Ovary (tissue), 3 donors: ENCODE measurements at regions not wholly inside any gene's neighbourhood (a gene's known extent, or its start where the extent isn't known, plus 50 kb on each side); places are given as distances from the start of the nearest gene placed in this dataset.

Source experiments
- EP300 ChIP-seq: sonication (generic); formaldehyde crosslinking; IDR thresholded peaks from one replicate; pipeline ENCODE4 v1.6.1; 2017; ENCODE audit warnings: antibody characterized with exemption
- POLR2A ChIP-seq: fragments of 450-650 bp; IDR thresholded peaks from one replicate; pipeline ENCODE4 v1.6.1; 2017; ENCODE audit warnings: antibody characterized with exemption, mild to moderate bottlenecking, moderate library complexity
- TF ChIP-seq, protein P1 (sequence below), 3 donors: fragments of 450-650 bp in 2 of 3; fragments of 200-600 bp in 1 of 3; IDR thresholded peaks; one replicate each; pipeline versions ENCODE4 v1.5.1 to v1.8.0; 2016 to 2022; ENCODE audit warnings: antibody characterized with exemption in 3 of 3, mild to moderate bottlenecking in 1 of 3
- donor health status: DM: no; HTN: no; CAD: no.

DNA sequence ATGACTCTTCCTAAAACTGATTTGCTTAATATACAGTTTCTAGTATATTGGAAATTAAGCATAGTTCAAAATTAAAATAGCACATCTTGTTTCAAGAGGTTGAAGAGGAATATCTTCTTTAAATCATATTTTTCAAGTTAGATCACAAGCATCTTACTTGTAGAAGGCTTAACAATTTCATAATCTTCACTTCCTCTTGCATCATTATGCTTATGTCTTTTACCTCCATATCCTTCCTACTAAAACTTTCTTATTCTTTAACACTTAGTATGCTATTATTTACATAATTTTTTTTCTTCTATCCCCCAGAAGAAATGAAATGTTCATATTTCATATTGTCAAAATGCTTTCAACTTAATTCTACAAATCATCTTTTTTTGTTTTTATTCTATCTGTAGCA, 1354.9 kb upstream of the TMEFF2 start:
- no peak for TF ChIP-seq POLR2A
- TF ChIP-seq, protein P1, sequence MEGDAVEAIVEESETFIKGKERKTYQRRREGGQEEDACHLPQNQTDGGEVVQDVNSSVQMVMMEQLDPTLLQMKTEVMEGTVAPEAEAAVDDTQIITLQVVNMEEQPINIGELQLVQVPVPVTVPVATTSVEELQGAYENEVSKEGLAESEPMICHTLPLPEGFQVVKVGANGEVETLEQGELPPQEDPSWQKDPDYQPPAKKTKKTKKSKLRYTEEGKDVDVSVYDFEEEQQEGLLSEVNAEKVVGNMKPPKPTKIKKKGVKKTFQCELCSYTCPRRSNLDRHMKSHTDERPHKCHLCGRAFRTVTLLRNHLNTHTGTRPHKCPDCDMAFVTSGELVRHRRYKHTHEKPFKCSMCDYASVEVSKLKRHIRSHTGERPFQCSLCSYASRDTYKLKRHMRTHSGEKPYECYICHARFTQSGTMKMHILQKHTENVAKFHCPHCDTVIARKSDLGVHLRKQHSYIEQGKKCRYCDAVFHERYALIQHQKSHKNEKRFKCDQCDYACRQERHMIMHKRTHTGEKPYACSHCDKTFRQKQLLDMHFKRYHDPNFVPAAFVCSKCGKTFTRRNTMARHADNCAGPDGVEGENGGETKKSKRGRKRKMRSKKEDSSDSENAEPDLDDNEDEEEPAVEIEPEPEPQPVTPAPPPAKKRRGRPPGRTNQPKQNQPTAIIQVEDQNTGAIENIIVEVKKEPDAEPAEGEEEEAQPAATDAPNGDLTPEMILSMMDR (IDR thresholded peaks at IDR 0.05): no peak
- TF ChIP-seq EP300: no peak
